ENCODE measurements at regions not wholly inside any gene's neighbourhood (a gene's known extent, or its start where the extent isn't known, plus 50 kb on each side); places are given as distances from the start of the nearest gene placed in this dataset.
"Not testable (repeated sequence)": the region's sequence is repeated elsewhere in the genome, so short reads cannot be mapped to it uniquely, and the experiment has no call there.

DNA sequence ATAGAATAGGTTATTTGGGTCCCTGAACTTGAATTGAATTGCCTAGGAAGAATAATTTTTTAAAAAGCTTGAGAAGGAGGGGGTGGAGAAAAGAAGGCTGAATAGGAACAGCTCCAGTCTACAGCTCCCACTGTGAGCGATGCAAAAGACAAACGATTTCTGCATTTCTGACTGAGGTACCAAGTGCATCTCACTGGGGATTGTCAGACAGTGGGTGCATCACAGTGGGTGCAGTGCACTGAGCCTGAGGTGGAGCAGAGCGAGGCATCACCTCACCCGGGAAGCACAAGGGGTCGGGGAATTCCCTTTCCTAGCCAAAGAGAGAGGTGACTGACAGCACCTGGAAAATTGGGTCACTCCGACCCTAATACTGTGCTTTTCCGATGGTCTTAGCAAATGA is 782.2 kb upstream of the RGMB start:
- H3K4me3 ChIP-seq (ENCODE audit: low read depth, low read length): no peak overlapping the region
- TF ChIP-seq, protein P1, sequence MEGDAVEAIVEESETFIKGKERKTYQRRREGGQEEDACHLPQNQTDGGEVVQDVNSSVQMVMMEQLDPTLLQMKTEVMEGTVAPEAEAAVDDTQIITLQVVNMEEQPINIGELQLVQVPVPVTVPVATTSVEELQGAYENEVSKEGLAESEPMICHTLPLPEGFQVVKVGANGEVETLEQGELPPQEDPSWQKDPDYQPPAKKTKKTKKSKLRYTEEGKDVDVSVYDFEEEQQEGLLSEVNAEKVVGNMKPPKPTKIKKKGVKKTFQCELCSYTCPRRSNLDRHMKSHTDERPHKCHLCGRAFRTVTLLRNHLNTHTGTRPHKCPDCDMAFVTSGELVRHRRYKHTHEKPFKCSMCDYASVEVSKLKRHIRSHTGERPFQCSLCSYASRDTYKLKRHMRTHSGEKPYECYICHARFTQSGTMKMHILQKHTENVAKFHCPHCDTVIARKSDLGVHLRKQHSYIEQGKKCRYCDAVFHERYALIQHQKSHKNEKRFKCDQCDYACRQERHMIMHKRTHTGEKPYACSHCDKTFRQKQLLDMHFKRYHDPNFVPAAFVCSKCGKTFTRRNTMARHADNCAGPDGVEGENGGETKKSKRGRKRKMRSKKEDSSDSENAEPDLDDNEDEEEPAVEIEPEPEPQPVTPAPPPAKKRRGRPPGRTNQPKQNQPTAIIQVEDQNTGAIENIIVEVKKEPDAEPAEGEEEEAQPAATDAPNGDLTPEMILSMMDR (IDR thresholded peaks at IDR 0.05; ENCODE audit: low read depth, low read length): no peak
- H3K27ac ChIP-seq: no peak overlapping the region
- H3K36me3 ChIP-seq: no peaks in the 10 kb centered on the region
- no peaks in the 10 kb centered on the region for H3K27me3 ChIP-seq (ENCODE audit: insufficient read depth, low read depth, severe bottlenecking)
- no peak for DNase-seq
- H3K9me3 ChIP-seq (ENCODE audit: severe bottlenecking): no peaks in the 10 kb centered on the region

DNA sequence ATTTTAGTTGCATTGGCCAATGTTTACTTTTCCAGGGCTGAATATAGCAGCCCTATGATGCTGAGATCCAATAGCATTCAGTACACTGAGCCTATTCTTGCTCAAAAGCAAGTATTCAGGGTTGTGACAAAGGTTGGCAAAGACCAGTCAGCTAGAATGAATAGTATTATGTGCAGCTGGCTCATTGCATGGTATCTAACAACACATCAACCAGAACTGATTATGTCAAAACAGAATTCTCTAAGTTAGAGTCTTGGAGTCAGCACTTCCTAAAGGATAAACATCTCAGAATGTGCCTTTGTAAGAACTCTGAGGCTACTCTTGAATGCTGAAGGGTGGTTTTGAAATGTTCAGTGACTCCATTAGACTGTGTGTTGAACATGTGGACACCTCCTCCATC is 774.5 kb upstream of the RGMB start:
- H3K4me3 ChIP-seq (ENCODE audit: low read depth, low read length): no peak overlapping the region
- H3K36me3 ChIP-seq: no peaks in the 10 kb centered on the region

DNA sequence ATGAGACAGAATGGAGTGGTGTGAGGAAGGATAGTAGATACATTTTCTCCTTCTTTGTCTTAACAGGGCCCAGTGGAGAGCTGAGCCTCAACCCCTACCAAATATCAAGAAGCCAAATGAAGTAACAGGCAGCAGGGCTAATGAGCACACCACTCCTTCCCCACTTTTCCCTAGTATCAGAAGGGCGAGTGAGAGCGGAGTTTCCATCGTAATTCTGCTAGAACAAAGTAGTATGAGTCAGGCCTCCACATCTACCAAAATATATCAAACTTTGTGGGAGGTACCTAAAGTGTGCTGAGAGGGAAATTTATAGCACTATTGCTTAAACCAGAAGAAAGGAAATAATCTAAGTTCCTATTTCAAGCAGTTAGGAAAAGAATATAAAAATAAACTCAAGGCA is 769.0 kb upstream of the RGMB start:
- Histone ChIP-seq H3K27ac (no peak overlapping the region), H3K27me3 (ENCODE audit: insufficient read depth, low read depth, severe bottlenecking) (no peaks in the 10 kb centered on the region), H3K36me3 (no peaks in the 10 kb centered on the region), H3K9me3 (ENCODE audit: severe bottlenecking) (no peaks in the 10 kb centered on the region), H3K4me3 (ENCODE audit: low read depth, low read length) (no peak overlapping the region)
- TF ChIP-seq, protein P1 (IDR thresholded peaks at IDR 0.05; ENCODE audit: low read depth, low read length): no peak
- DNase-seq: no peak

More for the DNA sequence above, 774.5 kb upstream of the RGMB start:
- H3K27ac ChIP-seq: no peak overlapping the region
- no peaks in the 10 kb centered on the region for H3K9me3 ChIP-seq (ENCODE audit: severe bottlenecking)
- DNase-seq: no peak
- TF ChIP-seq, protein P1 (IDR thresholded peaks at IDR 0.05; ENCODE audit: low read depth, low read length): no peak
- H3K27me3 ChIP-seq (ENCODE audit: insufficient read depth, low read depth, severe bottlenecking): no peaks in the 10 kb centered on the region

DNA sequence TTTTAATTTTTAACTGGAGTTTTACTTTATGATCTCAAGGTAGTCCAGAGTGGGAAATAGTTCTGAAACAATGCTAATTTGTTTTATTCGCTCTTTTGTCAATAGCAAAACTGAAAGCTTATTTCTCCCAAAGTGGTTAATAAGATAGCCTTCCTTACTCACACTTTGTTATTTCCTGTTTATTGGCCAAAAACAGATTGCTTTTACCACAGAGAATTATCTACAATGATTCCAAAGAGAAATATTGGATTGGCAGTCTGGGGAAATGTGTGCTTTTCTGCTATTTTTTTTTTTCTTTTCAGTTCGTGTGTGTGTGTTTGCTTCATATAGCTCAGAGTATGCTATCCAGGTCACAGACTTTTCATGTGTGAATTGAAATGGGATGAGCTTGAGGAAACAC is 756.7 kb upstream of the RGMB start:
- Histone ChIP-seq H3K27me3 (ENCODE audit: insufficient read depth, low read depth, severe bottlenecking) (no peaks in the 10 kb centered on the region), H3K9me3 (ENCODE audit: severe bottlenecking) (no peaks in the 10 kb centered on the region), H3K27ac (no peak overlapping the region), H3K36me3 (no peaks in the 10 kb centered on the region), H3K4me3 (ENCODE audit: low read depth, low read length) (no peak overlapping the region)
- TF ChIP-seq, protein P1 (IDR thresholded peaks at IDR 0.05; ENCODE audit: low read depth, low read length): no peak
- DNase-seq: no peak

DNA sequence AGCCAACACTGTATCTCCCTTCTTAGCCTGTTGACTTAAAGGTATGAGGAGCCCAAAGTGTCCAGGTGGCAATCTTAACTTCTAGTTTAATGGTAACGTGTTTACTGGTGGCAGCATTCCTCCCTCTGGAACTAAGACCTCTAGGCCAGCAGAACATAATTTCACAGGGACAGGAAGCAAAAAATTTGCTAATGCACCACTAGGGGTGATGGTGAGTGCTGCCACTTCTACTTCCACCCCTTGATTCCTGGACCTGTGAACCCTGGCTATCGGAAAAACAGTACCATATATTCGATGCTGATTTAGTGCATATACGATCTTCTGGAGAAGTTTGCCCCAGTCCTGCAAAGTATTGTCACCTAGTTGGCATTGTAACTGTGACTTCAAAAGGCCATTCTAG is 743.2 kb upstream of the RGMB start:
- H3K9me3 ChIP-seq (ENCODE audit: severe bottlenecking); H3K27me3 ChIP-seq (ENCODE audit: insufficient read depth, low read depth, severe bottlenecking); H3K27ac ChIP-seq; H3K36me3 ChIP-seq; DNase-seq; H3K4me3 ChIP-seq (ENCODE audit: low read depth, low read length): not testable (repeated sequence)
- TF ChIP-seq, protein P1 (IDR thresholded peaks at IDR 0.05; ENCODE audit: low read depth, low read length): peak; percentile 20; the same call in 1 of the 2 replicates

DNA sequence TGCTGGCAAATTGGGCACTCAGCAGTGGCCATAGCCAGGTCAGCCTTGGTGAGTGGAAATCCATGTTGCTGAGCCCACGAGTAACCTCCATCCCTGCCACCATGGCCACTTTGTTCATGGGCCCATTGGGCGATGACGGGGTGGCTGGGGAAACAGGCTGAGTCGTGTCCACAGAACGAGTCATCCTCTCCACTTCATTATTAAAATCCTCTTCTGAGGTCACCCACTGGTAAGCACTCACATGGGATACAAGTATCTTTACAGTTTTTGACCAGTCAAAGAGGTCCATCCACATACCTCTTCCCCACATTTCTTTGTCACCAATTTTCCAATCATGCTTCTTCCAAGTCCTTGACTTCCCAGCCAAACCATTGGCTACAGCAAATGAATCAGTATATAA is 742.4 kb upstream of the RGMB start:
- H3K36me3 ChIP-seq; H3K27ac ChIP-seq; H3K27me3 ChIP-seq (ENCODE audit: insufficient read depth, low read depth, severe bottlenecking); H3K4me3 ChIP-seq (ENCODE audit: low read depth, low read length); DNase-seq; H3K9me3 ChIP-seq (ENCODE audit: severe bottlenecking): not testable (repeated sequence)
